ENCODE measurements at regions not wholly inside any gene's neighbourhood (a gene's known extent, or its start where the extent isn't known, plus 50 kb on each side); places are given as distances from the start of the nearest gene placed in this dataset.

- TF ChIP-seq CTCF (IDR thresholded peaks at IDR 0.05) (no peak), POLR2A (IDR thresholded peaks at IDR 0.05) (no peak), EP300 (IDR thresholded peaks at IDR 0.05) (no peak), POLR2AphosphoS5 (IDR thresholded peaks at IDR 0.05) (no peak)
- no peak overlapping the region for H3K27ac ChIP-seq
- H3K4me1 ChIP-seq = peaks cover 0 to 16% (median 11%) of the 10 kb centered on the region in 4 donors
- DNase-seq (no peak), ATAC-seq (ENCODE audit: low FRiP score in 2 of 2) (no peak)
- H3K36me3 ChIP-seq = no peaks in the 10 kb centered on the region
- no peaks in the 10 kb centered on the region for H3K9me3 ChIP-seq
- H3K27me3 ChIP-seq = no peaks in the 10 kb centered on the region
- H3K4me3 ChIP-seq = no peak overlapping the region
- WGBS, 2 donors = 91 to 93% methylated on average over 4 of the region's 4 CpGs
These were observed 88.8 kb upstream of the C3orf80 start for GRCh38 chr3:160136421-160136820.

- no peaks in the 10 kb centered on the region for H3K9me3 ChIP-seq
- H3K27me3 ChIP-seq = no peaks in the 10 kb centered on the region
- TF ChIP-seq POLR2A (IDR thresholded peaks at IDR 0.05) (no peak), POLR2AphosphoS5 (IDR thresholded peaks at IDR 0.05) (no peak), EP300 (IDR thresholded peaks at IDR 0.05) (no peak), CTCF (IDR thresholded peaks at IDR 0.05) (no peak)
- ATAC-seq (ENCODE audit: low FRiP score in 2 of 2) = no peak
- no peaks in the 10 kb centered on the region for H3K36me3 ChIP-seq
- no peak for DNase-seq
- peaks cover 0 to 15% (median 10%) of the 10 kb centered on the region in 4 donors for H3K4me1 ChIP-seq
- 84 to 89% methylated on average over 3 of the region's 3 CpGs for WGBS, 2 donors
- no peak overlapping the region for H3K27ac ChIP-seq
- H3K4me3 ChIP-seq = no peak overlapping the region
These were observed 85.9 kb upstream of the C3orf80 start for GRCh38 chr3:160139291-160139690.

GRCh38 chr3:160140756-160141155 is 84.5 kb upstream of the C3orf80 start:
- ATAC-seq (ENCODE audit: low FRiP score in 2 of 2) (no peak), DNase-seq (no peak)
- H3K27me3 ChIP-seq = no peaks in the 10 kb centered on the region
- H3K4me1 ChIP-seq = peaks cover 0 to 3% (median 0%) of the 10 kb centered on the region in 4 donors
- no peak overlapping the region for H3K27ac ChIP-seq
- TF ChIP-seq CTCF (IDR thresholded peaks at IDR 0.05) = no peak
- 89 to 95% methylated on average over 2 of the region's 2 CpGs for WGBS, 2 donors
- H3K4me3 ChIP-seq = no peak overlapping the region
- no peaks in the 10 kb centered on the region for H3K36me3 ChIP-seq
- H3K9me3 ChIP-seq = no peaks in the 10 kb centered on the region

GRCh38 chr3:160141485-160142185 is 83.6 kb upstream of the C3orf80 start:
- ATAC-seq (ENCODE audit: low FRiP score in 2 of 2) (no peak), DNase-seq (no peak)
- no peaks in the 10 kb centered on the region for H3K4me1 ChIP-seq
- no peaks in the 10 kb centered on the region for H3K36me3 ChIP-seq
- 69 to 70% methylated on average over 4 of the region's 4 CpGs for WGBS, 2 donors
- H3K27me3 ChIP-seq = no peaks in the 10 kb centered on the region
- TF ChIP-seq POLR2A (IDR thresholded peaks at IDR 0.05) = no peak
- no peak for TF ChIP-seq EP300 (IDR thresholded peaks at IDR 0.05)
- TF ChIP-seq CTCF (IDR thresholded peaks at IDR 0.05) = no peak
- no peak for TF ChIP-seq POLR2AphosphoS5 (IDR thresholded peaks at IDR 0.05)
- no peak overlapping the region for H3K4me3 ChIP-seq
- H3K9me3 ChIP-seq = no peaks in the 10 kb centered on the region
- no peak overlapping the region for H3K27ac ChIP-seq

GRCh38 chr3:160143482-160143881 is 81.7 kb upstream of the C3orf80 start:
- TF ChIP-seq POLR2AphosphoS5 (IDR thresholded peaks at IDR 0.05) (no peak), POLR2A (IDR thresholded peaks at IDR 0.05) (no peak), CTCF (IDR thresholded peaks at IDR 0.05) (no peak), EP300 (IDR thresholded peaks at IDR 0.05) (no peak)
- DNase-seq = no peak
- 97 to 99% methylated on average over 2 of the region's 2 CpGs for WGBS, 2 donors
- no peak for ATAC-seq (ENCODE audit: low FRiP score in 2 of 2)
- Histone ChIP-seq H3K36me3 (no peaks in the 10 kb centered on the region), H3K9me3 (no peaks in the 10 kb centered on the region), H3K4me1 (no peaks in the 10 kb centered on the region), H3K27me3 (no peaks in the 10 kb centered on the region), H3K27ac (no peak overlapping the region), H3K4me3 (no peak overlapping the region)
